ENCODE measurements at regions not wholly inside any gene's neighbourhood (a gene's known extent, or its start where the extent isn't known, plus 50 kb on each side); places are given as distances from the start of the nearest gene placed in this dataset.

DNA sequence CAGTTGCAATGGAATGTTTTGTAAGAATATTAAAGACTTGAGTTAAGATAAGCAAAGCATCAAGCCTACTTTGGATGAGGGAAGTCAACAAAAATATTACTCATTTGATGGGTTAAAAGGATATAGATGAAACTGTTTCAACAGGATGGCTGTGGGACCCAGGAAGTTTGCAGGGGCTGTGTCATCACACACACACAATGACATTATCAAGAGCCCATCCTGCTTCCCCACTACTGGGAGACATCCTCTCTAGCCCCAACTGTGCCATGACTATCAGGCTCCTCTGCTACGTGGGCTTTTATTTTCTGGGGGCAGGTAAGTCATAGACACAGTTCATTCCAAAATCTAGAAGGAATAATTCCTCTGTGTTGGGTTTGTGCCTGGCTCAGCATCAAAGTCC, 78.8 kb upstream of the PRSS1 start:
- TF ChIP-seq, protein P1, sequence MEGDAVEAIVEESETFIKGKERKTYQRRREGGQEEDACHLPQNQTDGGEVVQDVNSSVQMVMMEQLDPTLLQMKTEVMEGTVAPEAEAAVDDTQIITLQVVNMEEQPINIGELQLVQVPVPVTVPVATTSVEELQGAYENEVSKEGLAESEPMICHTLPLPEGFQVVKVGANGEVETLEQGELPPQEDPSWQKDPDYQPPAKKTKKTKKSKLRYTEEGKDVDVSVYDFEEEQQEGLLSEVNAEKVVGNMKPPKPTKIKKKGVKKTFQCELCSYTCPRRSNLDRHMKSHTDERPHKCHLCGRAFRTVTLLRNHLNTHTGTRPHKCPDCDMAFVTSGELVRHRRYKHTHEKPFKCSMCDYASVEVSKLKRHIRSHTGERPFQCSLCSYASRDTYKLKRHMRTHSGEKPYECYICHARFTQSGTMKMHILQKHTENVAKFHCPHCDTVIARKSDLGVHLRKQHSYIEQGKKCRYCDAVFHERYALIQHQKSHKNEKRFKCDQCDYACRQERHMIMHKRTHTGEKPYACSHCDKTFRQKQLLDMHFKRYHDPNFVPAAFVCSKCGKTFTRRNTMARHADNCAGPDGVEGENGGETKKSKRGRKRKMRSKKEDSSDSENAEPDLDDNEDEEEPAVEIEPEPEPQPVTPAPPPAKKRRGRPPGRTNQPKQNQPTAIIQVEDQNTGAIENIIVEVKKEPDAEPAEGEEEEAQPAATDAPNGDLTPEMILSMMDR (IDR thresholded peaks at IDR 0.05): no peak
- no peak for TF ChIP-seq POLR2A (IDR thresholded peaks at IDR 0.05)

All from breast epithelium (tissue), 3 donors.